IPS-15b (cell line): ENCODE measurements at regions not wholly inside any gene's neighbourhood (a gene's known extent, or its start where the extent isn't known, plus 50 kb on each side); places are given as distances from the start of the nearest gene placed in this dataset.
"Not testable (repeated sequence)": the region's sequence is repeated elsewhere in the genome, so short reads cannot be mapped to it uniquely, and the experiment has no call there.

Experiments used
- H3K27me3 ChIP-seq: one replicate; pipeline ENCODE4 v1.6.1; 2013; ENCODE audit warnings: low read length; ENCODE audit not compliant: control insufficient read depth, insufficient read depth
- H3K36me3 ChIP-seq: one replicate; pipeline ENCODE4 v1.6.1; 2013; ENCODE audit warnings: low read length; ENCODE audit not compliant: control insufficient read depth, insufficient read depth
- H3K4me1 ChIP-seq: one replicate; pipeline ENCODE4 v1.6.1; 2013; ENCODE audit warnings: mild to moderate bottlenecking, low read length; ENCODE audit not compliant: control insufficient read depth, insufficient read depth
- H3K4me3 ChIP-seq: one replicate; pipeline ENCODE4 v1.5.1; 2013; ENCODE audit warnings: low read depth, low read length
- H3K9ac ChIP-seq: one replicate; pipeline ENCODE4 v1.6.1; 2013; ENCODE audit warnings: low read depth, mild to moderate bottlenecking, low read length
- H3K9me3 ChIP-seq: one replicate; pipeline ENCODE4 v1.6.1; 2013; ENCODE audit warnings: mild to moderate bottlenecking, low read length; ENCODE audit not compliant: control insufficient read depth, insufficient read depth

GRCh38 chr11:101705972-101706371 is 122.2 kb upstream of the TRPC6 start:
- Histone ChIP-seq H3K27me3 (no peaks in the 10 kb centered on the region), H3K9ac (no peak overlapping the region), H3K4me1 (no peaks in the 10 kb centered on the region), H3K9me3 (no peaks in the 10 kb centered on the region), H3K4me3 (no peak overlapping the region), H3K36me3 (no peaks in the 10 kb centered on the region)

GRCh38 chr11:101694869-101695268 is 111.1 kb upstream of the TRPC6 start:
- not testable (repeated sequence) for H3K4me1 ChIP-seq, H3K36me3 ChIP-seq, H3K4me3 ChIP-seq, H3K9ac ChIP-seq, H3K9me3 ChIP-seq, H3K27me3 ChIP-seq

GRCh38 chr11:101692980-101693379 is 109.2 kb upstream of the TRPC6 start:
- Histone ChIP-seq H3K9ac (no peak overlapping the region), H3K36me3 (no peaks in the 10 kb centered on the region), H3K4me3 (no peak overlapping the region), H3K27me3 (no peaks in the 10 kb centered on the region), H3K4me1 (peaks cover 8% of the 10 kb centered on the region), H3K9me3 (no peaks in the 10 kb centered on the region)

- Histone ChIP-seq H3K4me1 (no peaks in the 10 kb centered on the region), H3K27me3 (no peaks in the 10 kb centered on the region), H3K9me3 (no peaks in the 10 kb centered on the region), H3K9ac (no peak overlapping the region), H3K36me3 (no peaks in the 10 kb centered on the region), H3K4me3 (no peak overlapping the region)
Observed at GRCh38 chr11:101686514-101686913, 102.7 kb upstream of the TRPC6 start.

- H3K4me3 ChIP-seq, result no peak overlapping the region
- no peaks in the 10 kb centered on the region for H3K4me1 ChIP-seq
- no peaks in the 10 kb centered on the region for H3K36me3 ChIP-seq
- no peaks in the 10 kb centered on the region for H3K9me3 ChIP-seq
- no peaks in the 10 kb centered on the region for H3K27me3 ChIP-seq
- H3K9ac ChIP-seq, result no peak overlapping the region
Observed at GRCh38 chr11:101668236-101668635, 84.4 kb upstream of the TRPC6 start.

- no peaks in the 10 kb centered on the region for H3K36me3 ChIP-seq
- H3K9ac ChIP-seq, result no peak overlapping the region
- H3K4me1 ChIP-seq, result no peaks in the 10 kb centered on the region
- H3K4me3 ChIP-seq, result no peak overlapping the region
- no peaks in the 10 kb centered on the region for H3K9me3 ChIP-seq
- H3K27me3 ChIP-seq, result no peaks in the 10 kb centered on the region
Observed at GRCh38 chr11:101666916-101667315, 83.1 kb upstream of the TRPC6 start.

- Histone ChIP-seq H3K9me3 (no peaks in the 10 kb centered on the region), H3K9ac (no peak overlapping the region), H3K4me3 (no peak overlapping the region), H3K27me3 (no peaks in the 10 kb centered on the region), H3K4me1 (no peaks in the 10 kb centered on the region), H3K36me3 (no peaks in the 10 kb centered on the region)
Observed at GRCh38 chr11:101661559-101661958, 77.8 kb upstream of the TRPC6 start.
